Posterior vena cava (tissue), 2 donors: ENCODE measurements at regions not wholly inside any gene's neighbourhood (a gene's known extent, or its start where the extent isn't known, plus 50 kb on each side); places are given as distances from the start of the nearest gene placed in this dataset.

Source experiments
- DNase-seq: peaks from one replicate; pipeline ENCODE4 v3.0.0-alpha.2; 2020; ENCODE audit warnings: low spot score
- intact Hi-C, 2 donors: fragments of 100-400 bp; cut with DNase I; formaldehyde crosslinking; loops; one replicate each; pipeline versions ENCODE4 v1.14.1 to v1.14.2; 2022 to 2023
- donor health status: DM: yes; HTN: yes; CAD: no.
- donor health status: DM: yes; HTN: yes; CAD: no.

- intact Hi-C loops, result no loop called here
- peak; percentile 96 for DNase-seq
These were observed 138.1 kb downstream of the C9orf50 start for GRCh38 chr9:129482521-129483414.

GRCh38 chr9:129481810-129482511 lies 138.9 kb downstream of the C9orf50 start:
- DNase-seq, result peak; percentile 87
- intact Hi-C loops, result no loop called here

GRCh38 chr9:129481424-129481809 lies 139.5 kb downstream of the C9orf50 start:
- intact Hi-C loops, result no loop called here
- DNase-seq, result peak; percentile 80

- intact Hi-C loops, result no loop called here
- no peak for DNase-seq
These were observed 140.2 kb downstream of the C9orf50 start for GRCh38 chr9:129480745-129481144.

GRCh38 chr9:129480227-129480626 lies 140.7 kb downstream of the C9orf50 start:
- intact Hi-C loops, result no loop called here
- DNase-seq, result peak; percentile 82

GRCh38 chr9:129479631-129480011 lies 141.3 kb downstream of the C9orf50 start:
- no peak for DNase-seq
- intact Hi-C loops, result loop anchor here in 1 of 2 donors (10.0 kb wide), 2 partner anchors 65 to 155 kb away; no protein-coding TSS in a partner anchor

GRCh38 chr9:129478961-129479630 lies 141.8 kb downstream of the C9orf50 start:
- DNase-seq, result no peak
- intact Hi-C loops, result loop anchor here in 1 of 2 donors (10.0 kb wide), 2 partner anchors 64 to 154 kb away; no protein-coding TSS in a partner anchor

- intact Hi-C loops, result loop anchor here in 1 of 2 donors (10.0 kb wide), 2 partner anchors 64 to 154 kb away; no protein-coding TSS in a partner anchor
- DNase-seq, result no peak
These were observed 142.4 kb downstream of the C9orf50 start for GRCh38 chr9:129478461-129478860.

GRCh38 chr9:129476821-129477611 lies 143.9 kb downstream of the C9orf50 start:
- no peak for DNase-seq
- intact Hi-C loops, result loop anchor here in 1 of 2 donors (10.0 kb wide), 2 partner anchors 62 to 152 kb away; no protein-coding TSS in a partner anchor

GRCh38 chr9:129474740-129475404 lies 146.0 kb downstream of the C9orf50 start:
- no peak for DNase-seq
- intact Hi-C loops, result loop anchor here in 1 of 2 donors (10.0 kb wide), 2 partner anchors 60 to 150 kb away; no protein-coding TSS in a partner anchor

- DNase-seq, result peak; percentile 88
- intact Hi-C loops, result loop anchor here in 1 of 2 donors (10.0 kb wide), 2 partner anchors 59 to 149 kb away; no protein-coding TSS in a partner anchor
These were observed 147.2 kb downstream of the C9orf50 start for GRCh38 chr9:129473523-129474244.

GRCh38 chr9:129472651-129473102 lies 148.2 kb downstream of the C9orf50 start:
- DNase-seq, result no peak
- intact Hi-C loops, result loop anchor here in 1 of 2 donors (10.0 kb wide), 2 partner anchors 58 to 148 kb away; no protein-coding TSS in a partner anchor

- no peak for DNase-seq
- intact Hi-C loops, result loop anchor here in 1 of 2 donors (10.0 kb wide), 2 partner anchors 57 to 147 kb away; no protein-coding TSS in a partner anchor
These were observed 149.5 kb downstream of the C9orf50 start for GRCh38 chr9:129471201-129472019.

- DNase-seq, result no peak
- intact Hi-C loops, result loop anchor here in 1 of 2 donors (10.0 kb wide), 2 partner anchors 55 to 145 kb away; no protein-coding TSS in a partner anchor
These were observed 150.9 kb downstream of the C9orf50 start for GRCh38 chr9:129469988-129470316.

GRCh38 chr9:129469188-129469987 lies 151.5 kb downstream of the C9orf50 start:
- no peak for DNase-seq
- intact Hi-C loops, result no loop called here
